VCaP (cell line): ENCODE measurements at regions not wholly inside any gene's neighbourhood (a gene's known extent, or its start where the extent isn't known, plus 50 kb on each side); places are given as distances from the start of the nearest gene placed in this dataset.
A peak's percentile ranks its signal among the peaks of the same experiment; 100 is the strongest.

Source experiments
- H3K27ac ChIP-seq: fragments of 450-650 bp; 2 replicates; pipeline ENCODE4 v1.5.1; 2017
- CTCF ChIP-seq: fragments of 450-650 bp; conservative IDR thresholded peaks from 2 replicates; pipeline ENCODE4 v1.5.1; 2017; ENCODE audit warnings: mild to moderate bottlenecking, moderate library complexity

GRCh38 chr3:10575601-10576160, 70.3 kb upstream of the ATP2B2 start:
- peak overlapping the region; percentile 48; the same call in 1 of the 2 replicates for H3K27ac ChIP-seq
- TF ChIP-seq CTCF, result no peak

DNA sequence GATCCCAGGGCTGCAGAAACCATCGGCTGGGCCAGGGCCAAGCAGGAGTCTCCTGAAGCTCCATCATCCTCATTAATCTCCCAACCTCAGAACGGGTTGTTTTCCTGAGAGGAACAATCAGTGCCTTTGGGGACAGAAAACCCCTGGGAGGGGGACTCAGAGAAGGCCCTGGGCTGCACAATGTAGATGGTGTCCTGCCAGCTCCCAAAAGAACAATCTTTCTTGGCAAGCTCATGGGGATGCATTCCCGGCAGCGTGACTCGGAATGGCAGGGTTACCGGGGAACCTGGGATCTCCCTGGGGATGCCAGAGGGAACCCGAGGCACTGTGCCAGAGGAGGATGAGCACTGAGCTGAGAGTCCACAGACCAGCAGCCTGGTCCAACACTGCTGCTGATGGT, 72.1 kb upstream of the ATP2B2 start:
- TF ChIP-seq CTCF, result no peak
- H3K27ac ChIP-seq, result no peak overlapping the region

DNA sequence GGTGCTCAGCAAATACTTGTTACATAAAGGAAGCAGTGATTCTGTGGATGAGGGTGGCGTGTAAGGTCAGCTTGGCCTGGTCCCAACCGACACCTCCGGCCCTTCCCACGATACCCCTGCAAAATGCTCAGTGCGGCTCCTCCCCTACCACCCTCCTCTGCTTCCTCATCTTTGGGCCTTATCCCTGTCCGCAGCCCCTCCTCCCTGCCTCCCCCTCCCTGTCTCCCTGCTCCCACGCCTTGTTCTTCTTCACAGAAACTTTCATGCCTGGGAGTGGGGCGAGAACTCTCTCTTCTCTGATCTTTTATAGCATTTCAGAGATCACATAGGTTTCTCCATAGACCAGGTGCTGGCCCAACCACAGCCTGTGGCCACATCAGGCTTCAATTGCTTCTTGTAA, 75.0 kb upstream of the ATP2B2 start:
- no peak overlapping the region; the same call in 1 of the 2 replicates for H3K27ac ChIP-seq
- no peak for TF ChIP-seq CTCF

- TF ChIP-seq CTCF, result no peak
- H3K27ac ChIP-seq, result peak overlapping the region; percentile 76; the same call in 1 of the 2 replicates
These were observed 75.9 kb upstream of the ATP2B2 start for GRCh38 chr3:10581251-10581650.

GRCh38 chr3:10581716-10582115, 76.3 kb upstream of the ATP2B2 start:
- peak overlapping the region; percentile 76; the same call in 1 of the 2 replicates for H3K27ac ChIP-seq
- TF ChIP-seq CTCF, result no peak

DNA sequence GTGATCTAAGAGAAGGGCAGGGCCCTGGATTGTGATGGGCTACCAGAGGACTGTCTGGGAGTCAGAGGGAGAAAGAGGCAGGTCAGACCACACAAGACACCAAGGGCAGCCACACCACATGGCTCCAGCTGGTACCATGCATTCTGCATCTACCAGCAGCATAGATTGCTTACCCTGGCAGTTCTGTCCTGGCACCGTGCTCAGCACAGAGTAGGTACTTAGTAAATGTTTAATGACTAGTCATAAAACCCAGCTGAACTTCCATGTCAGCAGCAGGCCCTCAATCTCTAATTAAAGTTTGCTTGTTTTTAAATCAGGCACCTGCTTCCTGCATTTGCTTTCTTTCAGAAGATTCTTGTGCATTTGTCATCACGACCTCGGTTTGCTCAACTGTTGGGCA, 77.3 kb upstream of the ATP2B2 start:
- TF ChIP-seq CTCF, result no peak
- peak overlapping the region; percentile 76 for H3K27ac ChIP-seq

DNA sequence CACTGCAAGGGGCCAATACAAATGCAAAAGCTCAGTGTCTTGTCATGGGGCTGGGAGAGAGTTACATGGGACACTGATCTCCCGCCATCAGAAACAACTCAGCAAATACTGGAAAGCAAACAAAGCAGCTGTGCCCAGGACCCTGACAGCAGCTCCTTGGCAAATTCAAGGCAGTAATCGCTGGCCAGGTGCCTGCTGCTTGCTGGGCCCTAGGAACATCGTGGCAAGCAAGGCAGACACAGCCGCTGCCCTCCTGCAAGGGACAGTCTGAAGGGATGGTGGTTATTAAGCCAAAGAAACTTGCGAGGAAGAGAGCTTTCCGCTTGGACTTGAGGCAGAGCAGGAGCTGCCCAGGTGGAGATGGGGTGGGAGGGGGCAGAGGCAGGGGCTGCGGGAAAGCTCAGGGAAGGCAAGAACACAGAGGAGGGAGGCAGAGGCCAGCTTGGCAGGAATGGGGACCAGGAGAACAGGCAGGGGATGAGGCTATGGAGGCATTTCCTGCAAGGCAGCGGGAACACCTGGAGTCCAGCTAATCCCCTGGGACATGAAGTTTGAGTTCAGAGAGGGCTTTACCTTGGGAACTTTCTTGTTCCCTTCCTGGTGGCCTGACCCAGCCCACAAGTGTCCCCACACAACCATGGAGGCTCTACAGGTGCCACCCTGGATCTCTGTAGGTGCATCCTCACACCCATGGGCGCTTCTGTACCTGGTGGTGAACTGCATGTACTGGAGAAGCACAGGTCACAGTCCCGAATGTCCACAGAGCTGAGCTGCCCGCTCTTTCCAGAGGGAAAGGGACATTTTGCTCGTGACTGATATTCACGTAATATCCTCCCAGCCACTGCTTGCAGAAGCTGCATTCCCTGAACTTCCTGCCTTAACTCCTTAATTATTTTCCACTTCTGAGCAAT, 78.7 kb upstream of the ATP2B2 start:
- no peak for TF ChIP-seq CTCF
- peak overlapping the region; percentile 76 for H3K27ac ChIP-seq
